ENCODE measurements at regions not wholly inside any gene's neighbourhood (a gene's known extent, or its start where the extent isn't known, plus 50 kb on each side); places are given as distances from the start of the nearest gene placed in this dataset.

DNA sequence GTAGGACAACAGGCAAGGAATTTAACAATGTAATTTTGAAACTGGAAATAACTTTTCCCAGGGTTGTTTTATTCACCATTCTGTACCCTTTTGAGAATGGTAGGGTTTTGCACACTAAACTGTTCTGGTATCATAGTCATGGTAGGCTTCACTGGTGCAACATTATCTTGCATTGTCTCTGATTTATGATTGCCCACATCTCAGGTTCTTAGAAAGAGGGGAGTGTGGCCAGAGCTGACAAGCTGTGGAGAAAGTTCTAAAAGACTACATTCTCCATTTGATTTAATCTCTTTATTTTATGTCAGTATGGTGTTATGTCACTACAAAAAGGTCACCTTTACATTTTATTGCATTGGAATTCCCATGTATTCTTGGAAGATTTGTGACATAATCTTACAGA is 447.3 kb downstream of the GRIA2 start:
- TF ChIP-seq, protein P1, sequence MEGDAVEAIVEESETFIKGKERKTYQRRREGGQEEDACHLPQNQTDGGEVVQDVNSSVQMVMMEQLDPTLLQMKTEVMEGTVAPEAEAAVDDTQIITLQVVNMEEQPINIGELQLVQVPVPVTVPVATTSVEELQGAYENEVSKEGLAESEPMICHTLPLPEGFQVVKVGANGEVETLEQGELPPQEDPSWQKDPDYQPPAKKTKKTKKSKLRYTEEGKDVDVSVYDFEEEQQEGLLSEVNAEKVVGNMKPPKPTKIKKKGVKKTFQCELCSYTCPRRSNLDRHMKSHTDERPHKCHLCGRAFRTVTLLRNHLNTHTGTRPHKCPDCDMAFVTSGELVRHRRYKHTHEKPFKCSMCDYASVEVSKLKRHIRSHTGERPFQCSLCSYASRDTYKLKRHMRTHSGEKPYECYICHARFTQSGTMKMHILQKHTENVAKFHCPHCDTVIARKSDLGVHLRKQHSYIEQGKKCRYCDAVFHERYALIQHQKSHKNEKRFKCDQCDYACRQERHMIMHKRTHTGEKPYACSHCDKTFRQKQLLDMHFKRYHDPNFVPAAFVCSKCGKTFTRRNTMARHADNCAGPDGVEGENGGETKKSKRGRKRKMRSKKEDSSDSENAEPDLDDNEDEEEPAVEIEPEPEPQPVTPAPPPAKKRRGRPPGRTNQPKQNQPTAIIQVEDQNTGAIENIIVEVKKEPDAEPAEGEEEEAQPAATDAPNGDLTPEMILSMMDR (IDR thresholded peaks at IDR 0.05), result no peak
- TF ChIP-seq POLR2A (IDR thresholded peaks at IDR 0.05) (no peak), POLR2AphosphoS5 (IDR thresholded peaks at IDR 0.05) (no peak)
